ENCODE measurements at regions not wholly inside any gene's neighbourhood (a gene's known extent, or its start where the extent isn't known, plus 50 kb on each side); places are given as distances from the start of the nearest gene placed in this dataset.

DNA sequence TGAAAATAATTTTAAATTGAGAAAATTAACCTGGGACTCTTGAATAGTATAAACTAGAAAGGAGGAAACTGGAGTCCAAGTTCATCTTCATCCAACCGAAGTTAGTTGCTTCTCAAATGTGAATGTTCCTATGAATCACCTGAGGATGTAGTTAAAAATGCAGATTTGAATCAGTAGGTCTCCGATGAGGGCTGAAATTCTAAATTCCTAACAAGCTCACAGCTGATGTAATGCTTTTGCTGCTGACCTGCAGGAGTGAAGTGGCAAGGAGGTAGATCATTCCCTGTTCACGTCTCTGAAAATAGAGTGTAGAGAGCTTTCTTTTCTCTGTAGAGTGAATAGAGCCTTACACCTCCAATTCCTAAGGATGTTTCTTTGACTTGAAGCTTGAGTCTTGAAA lies 685.5 kb downstream of the CPS1 start:
- ATAC-seq (no peak), DNase-seq (ENCODE audit: low read depth, low spot score) (no peak)
- Histone ChIP-seq H2AFZ (ENCODE audit: low read depth, low read length, poor library complexity, severe bottlenecking) (no peak overlapping the region), H3K36me3 (ENCODE audit: control insufficient read depth in 1 of 2, insufficient read depth in 2 of 2, low read length in 2 of 2) (no peaks in the 10 kb centered on the region), H3K9ac (ENCODE audit: low read length) (no peak overlapping the region), H3K27me3 (ENCODE audit: insufficient read depth, low read length) (no peaks in the 10 kb centered on the region), H3K4me3 (replicated peaks in 1 of 2; ENCODE audit: low read depth in 1 of 2, low read length in 2 of 2) (no peak overlapping the region), H3K27ac (ENCODE audit: low read depth, low read length) (no peak overlapping the region), H3K4me2 (ENCODE audit: low read length) (no peak overlapping the region), H3K9me2 (ENCODE audit: insufficient read depth) (no peaks in the 10 kb centered on the region), H3K9me3 (ENCODE audit: control insufficient read depth in 1 of 2, insufficient read depth in 1 of 2, low read depth in 1 of 2, low read length in 2 of 2) (no peaks in the 10 kb centered on the region), H3K79me2 (ENCODE audit: insufficient read depth, low read length) (no peaks in the 10 kb centered on the region), H4K20me1 (ENCODE audit: insufficient read depth) (no peaks in the 10 kb centered on the region), H3K4me1 (ENCODE audit: control insufficient read depth in 1 of 2, insufficient read depth in 2 of 2, low read length in 2 of 2) (no peaks in the 10 kb centered on the region)
- intact Hi-C loops (cut with micrococcal nuclease): no loop called here
- TF ChIP-seq EGR1 (IDR thresholded peaks at IDR 0.05; ENCODE audit: low read depth): no peak
- TF ChIP-seq, protein P1, sequence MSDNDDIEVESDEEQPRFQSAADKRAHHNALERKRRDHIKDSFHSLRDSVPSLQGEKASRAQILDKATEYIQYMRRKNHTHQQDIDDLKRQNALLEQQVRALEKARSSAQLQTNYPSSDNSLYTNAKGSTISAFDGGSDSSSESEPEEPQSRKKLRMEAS (IDR thresholded peaks at IDR 0.05): no peak
- TF ChIP-seq ZNF274 (IDR thresholded peaks at IDR 0.05; ENCODE audit: low read depth, low read length): no peak
- TF ChIP-seq RAD21 (IDR thresholded peaks at IDR 0.05; ENCODE audit: low read depth): no peak
- TF ChIP-seq, protein P2, sequence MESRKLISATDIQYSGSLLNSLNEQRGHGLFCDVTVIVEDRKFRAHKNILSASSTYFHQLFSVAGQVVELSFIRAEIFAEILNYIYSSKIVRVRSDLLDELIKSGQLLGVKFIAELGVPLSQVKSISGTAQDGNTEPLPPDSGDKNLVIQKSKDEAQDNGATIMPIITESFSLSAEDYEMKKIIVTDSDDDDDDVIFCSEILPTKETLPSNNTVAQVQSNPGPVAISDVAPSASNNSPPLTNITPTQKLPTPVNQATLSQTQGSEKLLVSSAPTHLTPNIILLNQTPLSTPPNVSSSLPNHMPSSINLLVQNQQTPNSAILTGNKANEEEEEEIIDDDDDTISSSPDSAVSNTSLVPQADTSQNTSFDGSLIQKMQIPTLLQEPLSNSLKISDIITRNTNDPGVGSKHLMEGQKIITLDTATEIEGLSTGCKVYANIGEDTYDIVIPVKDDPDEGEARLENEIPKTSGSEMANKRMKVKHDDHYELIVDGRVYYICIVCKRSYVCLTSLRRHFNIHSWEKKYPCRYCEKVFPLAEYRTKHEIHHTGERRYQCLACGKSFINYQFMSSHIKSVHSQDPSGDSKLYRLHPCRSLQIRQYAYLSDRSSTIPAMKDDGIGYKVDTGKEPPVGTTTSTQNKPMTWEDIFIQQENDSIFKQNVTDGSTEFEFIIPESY (IDR thresholded peaks at IDR 0.05; ENCODE audit: extremely low read depth, insufficient replicate concordance, low read length): no peak
- no peak for TF ChIP-seq ELF1 (IDR thresholded peaks at IDR 0.05; ENCODE audit: borderline replicate concordance, low read depth)
- TF ChIP-seq POLR2A (IDR thresholded peaks at IDR 0.05; ENCODE audit: borderline replicate concordance, extremely low read depth, insufficient read depth, insufficient read length): no peak
- TF ChIP-seq, protein P3, sequence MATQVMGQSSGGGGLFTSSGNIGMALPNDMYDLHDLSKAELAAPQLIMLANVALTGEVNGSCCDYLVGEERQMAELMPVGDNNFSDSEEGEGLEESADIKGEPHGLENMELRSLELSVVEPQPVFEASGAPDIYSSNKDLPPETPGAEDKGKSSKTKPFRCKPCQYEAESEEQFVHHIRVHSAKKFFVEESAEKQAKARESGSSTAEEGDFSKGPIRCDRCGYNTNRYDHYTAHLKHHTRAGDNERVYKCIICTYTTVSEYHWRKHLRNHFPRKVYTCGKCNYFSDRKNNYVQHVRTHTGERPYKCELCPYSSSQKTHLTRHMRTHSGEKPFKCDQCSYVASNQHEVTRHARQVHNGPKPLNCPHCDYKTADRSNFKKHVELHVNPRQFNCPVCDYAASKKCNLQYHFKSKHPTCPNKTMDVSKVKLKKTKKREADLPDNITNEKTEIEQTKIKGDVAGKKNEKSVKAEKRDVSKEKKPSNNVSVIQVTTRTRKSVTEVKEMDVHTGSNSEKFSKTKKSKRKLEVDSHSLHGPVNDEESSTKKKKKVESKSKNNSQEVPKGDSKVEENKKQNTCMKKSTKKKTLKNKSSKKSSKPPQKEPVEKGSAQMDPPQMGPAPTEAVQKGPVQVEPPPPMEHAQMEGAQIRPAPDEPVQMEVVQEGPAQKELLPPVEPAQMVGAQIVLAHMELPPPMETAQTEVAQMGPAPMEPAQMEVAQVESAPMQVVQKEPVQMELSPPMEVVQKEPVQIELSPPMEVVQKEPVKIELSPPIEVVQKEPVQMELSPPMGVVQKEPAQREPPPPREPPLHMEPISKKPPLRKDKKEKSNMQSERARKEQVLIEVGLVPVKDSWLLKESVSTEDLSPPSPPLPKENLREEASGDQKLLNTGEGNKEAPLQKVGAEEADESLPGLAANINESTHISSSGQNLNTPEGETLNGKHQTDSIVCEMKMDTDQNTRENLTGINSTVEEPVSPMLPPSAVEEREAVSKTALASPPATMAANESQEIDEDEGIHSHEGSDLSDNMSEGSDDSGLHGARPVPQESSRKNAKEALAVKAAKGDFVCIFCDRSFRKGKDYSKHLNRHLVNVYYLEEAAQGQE (IDR thresholded peaks at IDR 0.05; ENCODE audit: low read depth): no peak
- TF ChIP-seq TCF7L2 (IDR thresholded peaks at IDR 0.05; ENCODE audit: borderline replicate concordance, extremely low read depth, insufficient read depth, insufficient read length): no peak
- no peak for TF ChIP-seq CEBPB (IDR thresholded peaks at IDR 0.05; ENCODE audit: low read depth)
- TF ChIP-seq SIN3A (IDR thresholded peaks at IDR 0.05; ENCODE audit: low read depth): no peak
- ChIA-PET CTCF (no interaction called here), RAD21 (ENCODE audit: low non-redundant PET in 1 of 2, low total read pairs in 2 of 2, uncharacterized antibody in 2 of 2, unreplicated experiment in 2 of 2) (no interaction called here), POLR2A (no interaction called here)
- no TSS peak for BruUV-seq (replicated peaks)

Data from HCT116 (cell line).